KMS-11 (cell line): ENCODE measurements at regions not wholly inside any gene's neighbourhood (a gene's known extent, or its start where the extent isn't known, plus 50 kb on each side); places are given as distances from the start of the nearest gene placed in this dataset.

Experiments used
- H2AFZ ChIP-seq: fragments of 200-600 bp; sonication (generic); 2 replicates; pipeline ENCODE4 v1.6.1; 2016; ENCODE audit warnings: antibody characterized with exemption, mixed run types, low read depth
- H3K27ac ChIP-seq: fragments of 200-600 bp; sonication (generic); 2 replicates; pipeline ENCODE4 v1.6.1; 2016; ENCODE audit warnings: mild to moderate bottlenecking, mixed run types
- H3K27me3 ChIP-seq: fragments of 200-600 bp; sonication (generic); 2 replicates; pipeline ENCODE4 v1.6.1; 2017; ENCODE audit warnings: mild to moderate bottlenecking, low read depth, mixed run types, moderate library complexity; ENCODE audit not compliant: insufficient read depth
- H3K36me3 ChIP-seq: fragments of 200-600 bp; sonication (generic); 2 replicates; pipeline ENCODE4 v1.6.1; 2017; ENCODE audit warnings: mild to moderate bottlenecking, mixed run types; ENCODE audit not compliant: insufficient read depth
- H3K4me1 ChIP-seq: fragments of 200-600 bp; sonication (generic); 2 replicates; pipeline ENCODE4 v1.6.1; 2016; ENCODE audit warnings: mild to moderate bottlenecking, low read depth, mixed run types; ENCODE audit not compliant: poor library complexity, severe bottlenecking
- H3K4me2 ChIP-seq: fragments of 200-600 bp; sonication (generic); 2 replicates; pipeline ENCODE4 v1.7.0; 2016; ENCODE audit warnings: mild to moderate bottlenecking, mixed run types
- H3K4me3 ChIP-seq: fragments of 200-600 bp; sonication (generic); IDR thresholded peaks from 2 replicates; pipeline ENCODE4 v1.6.1; 2017; ENCODE audit warnings: low read depth, low read length, mixed read lengths; ENCODE audit not compliant: insufficient read depth
- H3K79me2 ChIP-seq: fragments of 200-600 bp; sonication (generic); 2 replicates; pipeline ENCODE4 v1.6.1; 2016; ENCODE audit warnings: low read depth, mixed run types; ENCODE audit not compliant: insufficient read depth
- H3K9ac ChIP-seq: fragments of 200-600 bp; sonication (generic); 2 replicates; pipeline ENCODE4 v1.6.1; 2016; ENCODE audit warnings: mild to moderate bottlenecking, mixed run types
- H4K20me1 ChIP-seq: fragments of 200-600 bp; sonication (generic); 2 replicates; pipeline ENCODE4 v1.6.1; 2016; ENCODE audit warnings: mild to moderate bottlenecking, mixed run types; ENCODE audit not compliant: insufficient read depth
- CTCF ChIP-seq: fragments of 200-600 bp; sonication (generic); conservative IDR thresholded peaks from 2 replicates; pipeline ENCODE4 v1.6.1; 2017; ENCODE audit warnings: low read depth, mild to moderate bottlenecking, antibody characterized with exemption, low read length, moderate library complexity, mixed read lengths

DNA sequence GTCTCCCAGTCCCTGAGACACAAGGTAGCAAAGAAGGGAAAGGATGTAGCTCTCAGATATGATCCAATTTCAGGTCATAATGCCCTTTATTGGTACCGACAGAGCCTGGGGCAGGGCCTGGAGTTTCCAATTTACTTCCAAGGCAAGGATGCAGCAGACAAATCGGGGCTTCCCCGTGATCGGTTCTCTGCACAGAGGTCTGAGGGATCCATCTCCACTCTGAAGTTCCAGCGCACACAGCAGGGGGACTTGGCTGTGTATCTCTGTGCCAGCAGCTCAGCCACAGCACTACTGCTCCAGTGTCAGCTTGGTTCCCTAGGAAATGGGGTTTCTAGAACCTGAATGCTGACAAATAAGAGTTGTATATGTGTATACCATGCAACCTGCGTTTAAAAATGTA lies 74.6 kb upstream of the PRSS58 start:
- Histone ChIP-seq H2AFZ (no peak overlapping the region), H3K4me1 (no peaks in the 10 kb centered on the region), H4K20me1 (no peaks in the 10 kb centered on the region), H3K9ac (no peak overlapping the region), H3K27ac (no peak overlapping the region), H3K79me2 (no peaks in the 10 kb centered on the region), H3K4me3 (no peak overlapping the region), H3K4me2 (no peak overlapping the region), H3K36me3 (no peaks in the 10 kb centered on the region), H3K27me3 (no peaks in the 10 kb centered on the region)
- TF ChIP-seq CTCF: no peak

DNA sequence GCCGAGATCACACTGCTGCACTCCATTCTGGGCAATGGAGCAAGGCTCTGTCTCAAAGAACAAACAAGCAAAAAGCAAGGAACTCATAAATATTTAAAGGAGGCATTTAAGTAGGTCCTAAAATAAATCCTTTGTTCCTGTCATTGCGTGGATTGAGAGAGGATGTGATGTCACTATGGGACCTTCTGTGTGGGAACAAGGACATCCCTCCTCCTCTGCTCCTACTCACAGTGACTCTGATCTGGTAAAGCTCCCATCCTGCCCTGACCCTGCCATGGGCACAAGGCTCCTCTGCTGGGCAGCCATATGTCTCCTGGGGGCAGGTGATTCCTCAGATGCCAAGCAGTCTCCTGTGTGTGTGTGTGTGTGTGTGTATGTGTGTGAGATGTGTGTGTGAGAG lies 74.1 kb upstream of the PRSS58 start:
- TF ChIP-seq CTCF: no peak
- Histone ChIP-seq H3K9ac (no peak overlapping the region), H3K4me1 (no peaks in the 10 kb centered on the region), H3K4me3 (no peak overlapping the region), H3K27me3 (no peaks in the 10 kb centered on the region), H2AFZ (no peak overlapping the region), H3K36me3 (no peaks in the 10 kb centered on the region), H3K79me2 (no peaks in the 10 kb centered on the region), H4K20me1 (no peaks in the 10 kb centered on the region), H3K4me2 (no peak overlapping the region), H3K27ac (no peak overlapping the region)

DNA sequence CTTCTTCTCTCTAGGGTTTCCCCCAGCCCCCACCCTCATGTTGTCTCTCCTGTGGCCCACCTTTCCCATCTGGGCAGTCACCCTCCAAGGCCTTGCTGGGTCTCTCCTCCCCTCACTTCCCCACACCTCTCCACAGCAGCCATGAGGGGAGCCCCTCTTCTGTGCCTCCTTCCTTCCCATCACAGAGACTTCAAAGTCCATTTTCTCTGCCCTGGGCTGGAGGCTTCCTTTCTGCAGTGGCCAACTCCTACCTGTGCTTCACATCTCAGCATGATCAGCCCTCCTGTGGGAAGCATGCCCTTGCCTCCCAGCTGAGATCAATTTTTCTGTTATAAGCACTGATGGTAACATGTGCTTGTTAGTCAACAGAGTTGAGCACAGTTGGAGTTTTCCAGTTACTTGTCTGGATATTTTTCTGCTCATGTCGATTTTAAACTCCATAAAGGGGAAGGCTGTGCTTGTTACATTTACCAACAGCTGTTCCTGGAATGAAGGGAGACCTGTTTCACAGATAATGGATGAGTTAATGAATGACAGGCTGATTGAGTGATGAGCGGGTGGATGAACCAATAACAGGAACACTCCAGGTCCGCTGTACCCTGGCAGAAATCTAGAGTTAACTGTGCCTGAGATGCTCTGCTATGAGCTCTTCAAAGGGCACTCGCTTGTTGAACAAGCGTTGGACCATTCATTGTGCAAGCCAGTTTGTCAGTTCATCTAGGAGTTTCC lies 71.4 kb upstream of the PRSS58 start:
- no peak overlapping the region for H2AFZ ChIP-seq
- H3K9ac ChIP-seq: no peak overlapping the region
- no peaks in the 10 kb centered on the region for H3K27me3 ChIP-seq
- no peak overlapping the region for H3K4me2 ChIP-seq
- H3K36me3 ChIP-seq: no peaks in the 10 kb centered on the region
- H3K79me2 ChIP-seq: no peaks in the 10 kb centered on the region
- no peak for TF ChIP-seq CTCF
- H3K27ac ChIP-seq: no peak overlapping the region
- no peak overlapping the region for H3K4me3 ChIP-seq
- no peaks in the 10 kb centered on the region for H4K20me1 ChIP-seq
- no peaks in the 10 kb centered on the region for H3K4me1 ChIP-seq

GRCh38 chr7:142328551-142328950 lies 70.7 kb upstream of the PRSS58 start:
- H3K27me3 ChIP-seq: no peaks in the 10 kb centered on the region
- no peak for TF ChIP-seq CTCF
- no peaks in the 10 kb centered on the region for H3K4me1 ChIP-seq
- no peak overlapping the region for H3K4me3 ChIP-seq
- H4K20me1 ChIP-seq: no peaks in the 10 kb centered on the region
- H3K79me2 ChIP-seq: no peaks in the 10 kb centered on the region
- no peak overlapping the region for H3K4me2 ChIP-seq
- H2AFZ ChIP-seq: no peak overlapping the region
- H3K36me3 ChIP-seq: no peaks in the 10 kb centered on the region
- H3K27ac ChIP-seq: no peak overlapping the region
- H3K9ac ChIP-seq: no peak overlapping the region
